22Rv1 (cell line): ENCODE measurements at regions not wholly inside any gene's neighbourhood (a gene's known extent, or its start where the extent isn't known, plus 50 kb on each side); places are given as distances from the start of the nearest gene placed in this dataset.

Source experiments
- ZFX ChIP-seq: fragments of 450-650 bp; IDR thresholded peaks from 2 replicates; pipeline ENCODE4 v1.6.1; 2017; ENCODE audit warnings: antibody characterized with exemption, borderline replicate concordance
- TF ChIP-seq, protein P1 (sequence below): fragments of 450-650 bp; IDR thresholded peaks from 2 replicates; pipeline ENCODE4 v1.5.1; 2017; ENCODE audit warnings: mild to moderate bottlenecking

DNA sequence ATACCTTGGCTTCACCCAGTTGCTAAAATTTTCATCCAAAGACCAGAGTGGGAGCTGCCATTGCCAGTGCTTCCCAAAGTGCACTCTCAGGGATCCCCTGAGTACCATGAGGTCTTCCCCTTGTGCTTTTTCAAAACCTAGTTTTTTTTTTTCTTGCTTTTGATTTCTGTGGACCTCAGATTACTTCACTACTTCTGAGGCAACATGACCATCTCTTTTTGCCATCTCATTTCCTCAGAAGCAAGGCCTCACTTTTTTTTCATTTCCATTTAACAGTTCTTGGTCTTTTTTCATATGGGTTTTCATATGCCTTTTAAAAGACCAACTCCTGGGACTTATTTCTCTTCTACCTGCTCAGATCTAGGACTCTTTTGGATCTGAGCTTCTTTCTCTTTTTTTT is 64.1 kb upstream of the MMS22L start:
- TF ChIP-seq, protein P1, sequence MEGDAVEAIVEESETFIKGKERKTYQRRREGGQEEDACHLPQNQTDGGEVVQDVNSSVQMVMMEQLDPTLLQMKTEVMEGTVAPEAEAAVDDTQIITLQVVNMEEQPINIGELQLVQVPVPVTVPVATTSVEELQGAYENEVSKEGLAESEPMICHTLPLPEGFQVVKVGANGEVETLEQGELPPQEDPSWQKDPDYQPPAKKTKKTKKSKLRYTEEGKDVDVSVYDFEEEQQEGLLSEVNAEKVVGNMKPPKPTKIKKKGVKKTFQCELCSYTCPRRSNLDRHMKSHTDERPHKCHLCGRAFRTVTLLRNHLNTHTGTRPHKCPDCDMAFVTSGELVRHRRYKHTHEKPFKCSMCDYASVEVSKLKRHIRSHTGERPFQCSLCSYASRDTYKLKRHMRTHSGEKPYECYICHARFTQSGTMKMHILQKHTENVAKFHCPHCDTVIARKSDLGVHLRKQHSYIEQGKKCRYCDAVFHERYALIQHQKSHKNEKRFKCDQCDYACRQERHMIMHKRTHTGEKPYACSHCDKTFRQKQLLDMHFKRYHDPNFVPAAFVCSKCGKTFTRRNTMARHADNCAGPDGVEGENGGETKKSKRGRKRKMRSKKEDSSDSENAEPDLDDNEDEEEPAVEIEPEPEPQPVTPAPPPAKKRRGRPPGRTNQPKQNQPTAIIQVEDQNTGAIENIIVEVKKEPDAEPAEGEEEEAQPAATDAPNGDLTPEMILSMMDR: no peak
- no peak for TF ChIP-seq ZFX
